ENCODE measurements at regions not wholly inside any gene's neighbourhood (a gene's known extent, or its start where the extent isn't known, plus 50 kb on each side); places are given as distances from the start of the nearest gene placed in this dataset.
"Not testable (repeated sequence)": the region's sequence is repeated elsewhere in the genome, so short reads cannot be mapped to it uniquely, and the experiment has no call there.

DNA sequence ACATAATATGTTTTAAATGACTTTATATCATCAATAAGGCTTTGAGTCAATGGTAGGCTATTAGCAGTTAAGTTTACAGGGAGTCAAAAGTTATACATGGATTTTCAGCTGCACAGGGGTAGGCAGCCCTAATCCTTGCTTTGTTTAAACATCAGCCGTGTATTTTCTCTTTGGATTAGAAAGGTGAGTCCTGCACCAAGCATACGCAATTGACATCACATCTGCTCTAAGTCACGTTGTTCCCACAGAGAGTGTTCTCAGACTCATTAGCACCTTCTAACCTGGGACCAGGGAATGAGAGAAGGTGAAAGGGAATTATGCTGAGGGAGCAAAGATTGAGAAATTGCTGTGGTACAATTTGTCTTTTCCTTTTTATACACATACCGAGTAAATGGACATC is 148.6 kb upstream of the ZNF804B start:
- ATAC-seq = no peak

DNA sequence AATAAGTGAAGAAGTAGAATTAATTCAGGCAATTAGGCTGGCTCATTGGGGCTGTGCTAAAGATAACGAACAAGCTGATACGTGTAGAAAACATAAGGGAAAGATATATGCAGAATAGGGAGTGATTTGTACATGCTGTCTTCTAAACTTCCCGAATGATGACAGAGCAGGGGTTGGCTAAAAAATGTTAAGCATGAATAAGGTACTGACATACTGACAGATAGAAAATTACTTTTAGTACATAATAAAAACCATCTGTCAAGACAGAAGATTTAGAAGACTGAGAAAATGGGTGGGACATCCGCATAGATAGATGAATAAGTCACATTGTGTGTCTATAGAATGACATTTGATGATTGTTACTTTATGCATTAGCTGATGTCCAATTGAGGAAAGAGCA is 158.8 kb upstream of the ZNF804B start:
- ATAC-seq = no peak

DNA sequence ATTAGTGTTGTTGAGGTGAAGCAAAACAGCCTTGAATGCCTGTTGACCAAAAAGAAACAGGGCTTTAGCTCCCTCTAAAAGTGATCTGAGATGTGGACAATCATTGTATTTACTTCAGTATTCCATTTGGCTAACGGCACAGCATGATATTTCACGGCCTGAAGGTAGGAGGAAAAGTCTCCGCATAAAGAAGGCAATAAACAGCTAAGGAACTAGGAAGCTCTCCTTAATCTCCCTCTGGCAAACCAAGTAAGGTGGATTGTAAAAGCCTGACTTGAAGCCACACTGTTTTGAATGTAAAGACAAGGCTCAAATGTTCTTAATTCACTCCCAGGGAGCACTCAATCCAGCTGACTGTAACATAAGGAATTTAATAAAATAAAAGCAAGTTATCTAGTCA is 160.0 kb upstream of the ZNF804B start:
- no peak for ATAC-seq

DNA sequence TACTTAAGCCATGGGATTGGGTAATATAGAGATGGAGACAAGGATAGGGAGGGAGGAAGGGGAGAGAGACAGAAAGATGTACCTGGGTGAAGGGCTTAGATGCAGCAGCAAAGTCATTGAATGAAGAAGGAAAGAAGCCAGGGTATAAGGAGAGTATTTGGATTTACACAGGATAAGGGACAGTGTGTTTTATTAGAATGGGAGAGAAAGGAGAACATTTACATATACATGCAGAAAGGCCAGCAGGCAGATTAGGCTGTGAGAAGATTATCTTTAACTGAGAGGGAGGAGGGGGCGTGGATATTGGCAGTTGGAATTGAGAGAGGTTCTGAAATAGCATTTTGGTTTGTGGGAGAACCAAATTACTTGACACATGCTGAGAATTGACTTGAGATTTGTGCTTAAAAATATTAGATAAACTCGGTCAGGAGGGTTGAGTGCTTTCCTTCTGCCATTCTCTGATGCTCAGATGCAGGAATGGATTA is 161.5 kb upstream of the ZNF804B start:
- ATAC-seq = no peak

DNA sequence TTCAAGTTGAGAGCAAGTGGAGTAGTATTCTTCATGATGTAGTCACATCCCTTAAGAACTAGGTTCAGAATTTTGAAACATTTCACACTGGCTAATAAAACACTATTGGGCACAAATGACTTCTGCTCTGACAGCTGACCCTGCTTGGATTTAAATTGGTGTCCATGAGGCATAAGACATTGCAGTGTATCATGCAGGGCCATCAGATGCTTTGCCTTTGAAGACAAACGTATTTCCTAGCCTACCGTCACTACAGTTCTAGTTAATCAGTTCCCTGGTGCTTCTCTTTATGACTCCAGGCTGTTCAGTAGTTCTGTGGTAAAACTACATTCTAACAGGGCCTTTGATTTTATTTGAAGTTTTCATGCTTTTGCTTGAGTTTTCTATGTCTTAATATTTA is 168.5 kb upstream of the ZNF804B start:
- no peak for ATAC-seq

DNA sequence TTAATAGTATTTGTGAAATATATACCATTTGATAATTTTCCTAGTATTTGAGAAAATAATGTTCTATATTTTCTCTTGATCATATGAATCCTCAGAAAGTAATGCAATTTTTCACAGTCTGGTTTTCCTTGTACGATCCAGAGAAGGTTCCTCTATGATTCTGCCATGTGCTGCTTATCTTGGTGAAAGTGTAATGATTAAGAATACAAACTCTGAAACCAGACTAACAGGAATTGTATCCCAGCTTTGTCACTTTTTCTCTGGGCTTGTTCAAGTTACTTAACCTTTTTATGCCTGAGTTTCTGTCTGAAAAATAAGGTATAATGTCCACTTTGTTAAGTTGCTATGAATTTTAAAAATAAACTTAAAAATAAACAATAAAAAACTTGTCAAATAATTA is 169.6 kb upstream of the ZNF804B start:
- no peak for ATAC-seq

DNA sequence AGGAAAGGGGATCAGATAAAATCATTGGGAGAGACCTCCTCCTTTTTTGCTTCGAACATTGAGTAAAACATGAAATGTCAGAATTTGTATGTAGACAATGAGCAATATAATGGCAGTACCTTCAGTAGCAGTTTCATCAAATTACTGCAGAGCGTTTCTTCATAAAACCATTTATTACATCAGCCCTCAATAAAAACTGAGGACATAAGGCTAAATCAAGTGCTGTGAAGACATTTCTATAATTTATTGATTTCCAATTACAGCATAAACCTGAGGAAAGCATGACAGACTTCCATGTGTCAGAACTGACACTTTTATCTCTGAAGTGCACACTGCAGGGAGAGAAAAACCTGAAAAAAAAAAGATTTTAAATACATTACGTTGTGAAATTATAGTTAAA is 172.6 kb upstream of the ZNF804B start:
- ATAC-seq = no peak

DNA sequence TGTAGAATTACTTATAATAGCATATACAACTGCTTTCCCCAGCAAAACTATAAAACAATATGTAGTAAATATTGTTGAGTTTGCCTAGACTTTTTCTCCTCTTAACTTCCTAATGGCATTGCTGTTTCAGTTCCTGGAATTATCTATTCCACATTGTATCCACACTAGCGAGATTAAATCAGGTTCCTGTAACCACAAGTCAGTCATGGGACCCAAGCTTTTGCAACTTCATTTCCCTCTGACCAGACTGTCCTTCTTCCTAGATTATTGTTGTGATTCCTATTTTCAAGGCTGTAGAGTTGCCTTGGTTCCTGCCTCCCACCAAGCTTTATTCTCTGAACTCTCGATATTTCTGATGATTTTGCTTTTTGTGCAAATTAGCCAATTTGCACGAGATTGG is 173.3 kb upstream of the ZNF804B start:
- ATAC-seq = no peak

DNA sequence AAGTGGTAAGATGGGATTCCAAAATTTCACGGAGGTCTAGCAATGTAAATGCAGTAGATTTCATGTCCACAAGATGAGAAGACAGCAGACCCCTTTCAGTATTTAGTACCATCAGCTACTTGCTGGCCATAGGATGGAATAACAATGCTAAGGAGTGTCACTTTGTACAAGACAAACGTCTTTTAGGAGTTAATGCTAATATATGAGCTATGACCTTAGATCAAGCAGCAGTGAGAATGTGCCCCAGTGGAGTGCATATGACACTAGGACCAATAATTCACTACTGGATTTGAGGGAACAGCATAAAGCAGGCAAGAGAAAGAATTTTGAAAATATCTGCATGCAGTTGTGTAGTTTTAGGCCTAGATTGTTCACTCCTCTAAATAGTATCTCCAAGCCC is 182.8 kb upstream of the ZNF804B start:
- no peak for ATAC-seq

DNA sequence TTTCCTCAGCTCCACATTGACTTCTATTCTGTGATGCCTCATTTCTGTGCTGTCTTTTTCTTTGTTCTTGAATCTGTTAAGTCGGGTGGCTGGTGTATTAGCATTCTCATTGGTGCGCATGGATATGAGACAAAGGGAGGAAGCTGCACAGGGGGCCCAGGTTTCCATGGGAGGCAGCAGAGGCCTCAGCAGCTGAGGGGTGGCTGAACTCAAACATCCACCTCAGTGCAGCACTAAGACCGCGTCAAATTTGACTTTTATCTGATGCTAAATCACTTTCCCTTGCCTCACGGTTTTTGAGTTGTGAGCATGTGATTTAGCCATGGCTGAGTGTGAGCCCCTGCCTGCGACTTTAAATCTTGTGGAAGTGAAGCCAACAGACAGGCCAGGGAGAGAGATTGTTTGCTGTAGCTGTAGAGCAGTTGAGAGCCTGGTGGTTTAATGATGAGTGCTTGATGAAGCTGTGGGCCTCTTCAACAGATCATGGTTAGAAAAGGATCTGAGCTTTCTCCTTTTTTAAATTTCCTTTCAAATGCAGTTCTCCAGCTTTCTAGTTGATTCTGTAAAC is 193.3 kb upstream of the ZNF804B start:
- no peak for ATAC-seq

DNA sequence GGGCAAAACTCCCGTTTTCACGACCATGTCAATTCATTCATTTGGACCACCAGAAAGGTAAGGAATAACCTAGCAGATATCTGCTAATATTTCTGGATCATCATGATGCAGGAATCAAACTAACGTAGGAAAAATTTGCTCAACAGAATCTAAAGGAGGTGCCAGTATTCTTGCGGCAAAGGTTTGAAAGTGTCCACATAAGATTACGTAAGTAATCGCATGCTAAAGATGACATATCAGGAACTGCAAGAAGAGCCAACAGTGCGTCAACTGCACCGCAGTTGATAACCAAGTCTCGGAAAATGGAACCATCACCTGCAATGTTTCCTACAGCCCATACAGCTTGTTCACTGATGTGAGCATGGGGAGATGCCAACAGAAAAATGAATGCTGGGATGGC is 194.1 kb upstream of the ZNF804B start:
- no peak for ATAC-seq

DNA sequence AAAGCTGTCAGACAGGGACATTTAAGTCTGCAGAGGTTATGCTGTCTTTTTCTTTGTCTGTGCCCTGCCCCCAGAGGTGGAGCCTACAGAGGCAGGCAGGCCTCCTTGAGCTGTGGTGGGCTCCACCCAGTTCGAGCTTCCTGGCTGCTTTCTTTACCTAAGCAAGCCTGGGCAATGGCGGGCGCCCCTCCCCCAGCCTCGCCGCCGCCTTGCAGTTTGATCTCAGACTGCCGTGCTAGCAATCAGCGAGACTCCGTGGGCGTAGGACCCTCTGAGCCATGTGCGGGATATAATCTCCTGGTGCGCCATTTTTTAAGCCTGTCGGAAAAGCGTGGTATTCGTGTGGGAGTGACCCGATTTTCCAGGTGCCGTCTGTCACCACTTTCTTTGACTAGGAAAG is 203.1 kb upstream of the ZNF804B start:
- ATAC-seq = not testable (repeated sequence)

DNA sequence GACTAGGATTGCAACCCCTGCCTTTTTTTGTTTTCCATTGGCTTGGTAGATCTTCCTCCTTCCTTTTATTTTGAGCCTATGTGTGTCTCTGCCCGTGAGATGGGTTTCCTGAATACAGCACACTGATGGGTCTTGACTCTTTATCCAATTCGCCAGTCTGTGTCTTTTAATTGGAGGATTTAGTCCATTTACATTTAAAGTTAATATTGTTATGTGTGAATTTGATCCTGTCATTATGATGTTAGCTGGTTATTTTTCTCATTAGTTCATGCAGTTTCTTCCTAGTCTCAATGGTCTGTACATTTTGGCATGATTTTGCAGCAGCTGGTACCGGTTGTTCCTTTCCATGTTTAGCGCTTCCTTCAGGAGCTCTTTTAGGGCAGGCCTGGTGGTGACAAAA is 204.7 kb upstream of the ZNF804B start:
- not testable (repeated sequence) for ATAC-seq

DNA sequence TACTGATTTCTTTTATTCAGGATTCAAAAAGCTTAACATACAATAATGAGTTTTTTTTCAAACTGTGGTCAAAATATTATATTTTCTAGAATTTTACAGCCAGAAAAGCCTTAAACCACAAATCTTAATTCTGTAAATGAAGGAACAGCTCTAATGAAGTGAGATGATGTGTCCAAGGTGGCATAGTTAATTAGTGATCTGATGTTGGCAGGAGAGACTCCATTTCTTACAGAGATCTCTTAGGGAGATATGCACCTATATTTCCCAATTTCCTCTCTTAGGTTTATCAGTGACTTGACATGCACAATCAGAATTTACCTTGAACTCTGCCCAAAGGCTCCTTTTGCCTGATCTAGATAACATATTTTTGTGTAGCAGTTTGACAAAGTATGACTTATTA is 211.1 kb upstream of the ZNF804B start:
- no peak for ATAC-seq

DNA sequence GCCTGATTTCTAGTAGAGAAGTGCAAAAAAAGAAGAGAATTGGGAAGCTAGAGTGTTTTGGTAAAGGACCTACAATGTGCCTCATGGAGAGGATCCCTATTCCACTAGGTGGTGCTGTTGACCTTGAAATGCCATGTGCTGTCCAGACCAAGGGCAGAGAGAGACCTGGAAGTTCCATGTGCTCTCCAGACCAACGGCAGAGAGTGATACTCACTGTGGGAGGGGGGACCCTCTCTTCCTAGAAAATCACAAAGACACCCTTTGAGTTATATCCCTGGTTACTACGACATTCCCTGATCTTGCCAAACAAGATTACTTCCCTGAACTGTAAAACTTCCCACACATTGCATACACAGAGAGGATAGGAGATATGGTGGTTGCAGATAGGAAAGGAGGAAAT is 212.7 kb upstream of the ZNF804B start:
- ATAC-seq = no peak

DNA sequence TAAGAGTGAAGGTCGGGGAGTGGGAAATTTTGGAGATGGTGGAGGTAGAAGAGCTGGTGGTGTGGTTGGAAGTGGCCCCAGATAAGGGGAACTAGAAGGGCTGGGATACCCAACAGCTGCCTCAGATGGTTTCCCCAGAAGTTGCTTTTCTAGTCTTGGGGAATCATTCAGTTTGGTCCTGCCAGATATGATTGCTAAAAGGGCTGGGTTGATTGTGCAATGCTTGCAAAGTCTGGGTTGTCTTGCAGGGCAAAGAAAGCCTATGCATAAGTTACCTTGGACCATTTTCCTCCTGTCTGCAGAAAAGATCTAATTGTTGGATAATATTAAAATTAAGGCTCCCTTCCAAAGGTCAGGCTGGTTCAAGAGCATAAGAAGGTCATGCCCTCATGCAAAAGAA is 213.8 kb upstream of the ZNF804B start:
- ATAC-seq = no peak

DNA sequence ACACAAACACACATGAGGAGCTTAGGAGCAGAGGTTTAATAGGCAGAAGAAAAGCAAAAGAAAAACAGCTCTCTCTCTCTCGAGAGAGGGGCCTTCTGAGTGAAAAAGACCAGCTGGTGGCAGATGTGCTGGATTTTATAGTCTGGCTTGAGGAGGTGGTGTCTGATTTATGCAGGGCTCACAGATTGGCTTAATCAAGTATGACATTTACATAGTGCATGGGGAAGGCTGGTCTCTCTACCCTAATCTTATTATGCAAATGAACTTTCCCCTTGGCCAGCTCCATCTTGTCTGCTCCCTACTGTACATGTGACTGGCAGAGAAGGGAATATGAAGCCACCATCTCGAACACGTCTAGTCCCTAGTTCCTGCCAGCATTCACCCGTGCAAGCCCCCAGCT is 219.5 kb upstream of the ZNF804B start:
- no peak for ATAC-seq

DNA sequence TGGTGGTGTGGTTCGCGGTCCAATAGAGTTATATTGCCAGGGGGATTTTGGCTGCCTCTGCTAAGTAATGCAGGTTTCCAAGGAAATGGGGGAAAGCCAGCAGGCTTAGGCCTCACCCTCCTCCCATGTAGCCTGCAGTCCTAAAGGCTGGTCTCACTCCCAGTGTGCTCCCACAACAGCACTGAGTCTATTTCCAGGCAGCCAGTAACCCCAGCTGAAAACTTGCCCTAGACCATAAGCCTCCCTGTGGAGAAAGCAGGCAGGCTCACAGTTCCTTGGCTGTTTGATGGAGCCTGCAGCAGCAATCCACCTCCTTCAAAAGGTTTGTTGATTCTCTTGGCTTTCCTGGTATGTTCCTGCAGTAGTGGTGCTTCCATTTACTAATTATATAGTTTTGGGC is 220.0 kb upstream of the ZNF804B start:
- no peak for ATAC-seq

DNA sequence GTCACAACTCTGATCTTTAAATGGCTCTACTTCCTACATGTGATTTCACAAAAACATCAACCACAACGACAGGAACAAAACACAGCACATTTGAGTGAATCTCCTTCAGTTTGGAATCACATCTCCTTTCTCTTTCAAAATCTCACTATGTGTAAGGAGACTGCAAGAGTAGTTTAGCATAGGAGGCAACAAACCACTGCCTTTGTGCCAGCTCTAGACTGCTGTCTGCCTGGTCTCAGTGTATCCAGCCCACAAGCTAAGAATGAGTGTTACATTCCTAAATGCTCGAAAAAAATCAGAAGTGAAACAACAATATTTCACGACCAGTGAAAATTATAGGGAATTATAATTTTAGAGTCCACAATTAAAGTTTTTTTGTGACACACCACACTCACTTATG is 217.0 kb upstream of the STEAP4 start:
- ATAC-seq = no peak

DNA sequence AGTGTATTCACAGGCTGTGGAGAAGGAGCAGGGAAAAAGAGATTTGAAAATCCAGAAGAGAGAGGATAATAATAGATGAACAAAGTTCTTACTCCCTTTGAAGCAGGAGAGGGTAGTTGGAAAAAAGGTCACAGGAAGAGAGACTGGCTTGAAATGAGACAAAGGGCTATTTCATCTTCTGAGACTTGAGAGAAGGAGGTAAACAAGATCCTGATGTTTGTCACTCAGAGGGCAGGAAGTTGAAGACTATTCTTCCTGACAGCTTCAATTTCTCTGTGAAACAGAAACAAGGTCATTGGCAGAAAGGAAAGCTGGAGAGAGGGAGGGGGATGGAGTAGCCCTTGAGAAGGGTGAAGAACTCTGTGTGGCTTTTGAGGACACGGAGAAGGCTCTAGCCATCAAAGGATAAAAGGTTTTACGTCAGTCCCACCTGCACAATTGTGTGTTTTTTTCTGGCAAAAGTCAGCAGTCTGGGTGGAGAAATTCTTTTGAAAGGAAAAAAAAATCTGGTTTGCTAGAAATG is 216.1 kb upstream of the STEAP4 start:
- ATAC-seq = no peak

DNA sequence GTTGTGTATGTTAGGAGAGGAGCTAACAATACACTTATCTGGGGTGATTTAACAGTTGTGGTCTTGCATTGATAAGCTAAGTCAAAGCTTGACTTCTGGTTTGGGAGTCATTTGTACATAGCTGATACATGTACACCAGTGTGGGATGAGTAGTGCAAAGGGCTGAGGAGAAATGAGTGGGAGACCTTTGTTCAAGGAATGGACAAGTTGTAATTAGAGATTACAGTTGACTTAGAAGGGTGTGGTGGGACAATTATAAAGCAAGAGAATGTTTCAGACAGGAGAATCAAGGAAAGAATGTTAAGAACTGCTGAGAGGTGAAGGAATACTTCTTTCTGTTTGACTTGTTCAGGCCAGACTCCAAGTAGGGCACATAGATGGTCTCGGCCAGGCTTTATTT is 209.7 kb upstream of the STEAP4 start:
- no peak for ATAC-seq

DNA sequence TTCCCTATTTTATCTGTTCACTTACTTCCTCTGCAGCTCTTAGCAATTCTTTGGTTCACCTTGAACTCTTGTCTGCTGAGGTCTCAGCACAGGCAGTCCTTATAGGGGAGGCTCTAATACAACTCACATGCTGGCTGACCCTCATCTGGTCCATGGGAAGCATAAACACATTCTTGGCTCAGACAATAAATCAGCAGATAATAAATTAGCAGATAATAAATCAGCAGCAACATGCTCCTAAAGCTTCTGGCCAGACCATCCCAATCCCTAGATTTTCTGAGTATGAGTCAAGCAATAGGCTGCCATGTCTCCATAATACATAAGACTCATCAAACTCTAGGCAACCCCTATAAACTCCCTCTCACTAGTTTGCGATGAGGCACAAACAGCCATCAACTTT is 208.6 kb upstream of the STEAP4 start:
- ATAC-seq = no peak

DNA sequence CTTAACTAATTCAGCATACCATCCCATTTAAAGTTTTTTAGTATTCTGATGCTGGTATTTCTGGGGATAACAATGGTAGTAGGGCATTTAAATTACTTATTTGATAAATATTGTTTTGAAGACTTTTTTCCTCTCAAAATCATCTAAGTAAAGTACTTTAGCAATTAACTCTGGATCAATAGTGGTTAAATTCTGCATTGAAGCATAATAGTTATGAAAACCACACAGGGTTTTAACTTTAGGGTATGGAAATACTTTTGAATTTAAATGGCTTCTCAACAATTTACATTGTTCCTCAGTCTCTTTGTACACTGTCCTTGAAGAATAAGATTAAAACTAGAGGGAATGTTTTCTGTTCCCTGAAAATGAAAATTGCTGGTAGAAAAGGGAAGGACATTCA is 202.6 kb upstream of the STEAP4 start:
- ATAC-seq = no peak

DNA sequence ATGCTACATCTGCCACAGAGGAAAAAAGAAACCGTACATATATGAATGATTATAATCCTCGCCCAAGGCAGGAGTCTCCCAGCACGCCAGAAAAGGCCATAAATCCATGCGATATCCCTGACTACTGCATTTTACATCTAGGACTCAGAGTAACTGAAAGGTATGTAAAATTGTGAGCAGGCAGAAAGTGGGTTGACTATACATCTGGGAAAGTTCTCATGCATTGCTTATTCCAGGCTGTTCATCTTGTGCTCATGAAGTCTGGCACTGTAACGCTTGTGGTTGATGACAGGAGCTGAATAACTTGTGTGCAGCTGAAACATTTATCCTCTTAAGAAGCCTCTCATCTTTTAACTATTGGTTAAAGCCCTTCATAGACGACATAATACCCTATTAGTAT is 193.4 kb upstream of the STEAP4 start:
- no peak for ATAC-seq

All from esophagus mucosa (tissue), 1 donor.